ENCODE measurements at regions not wholly inside any gene's neighbourhood (a gene's known extent, or its start where the extent isn't known, plus 50 kb on each side); places are given as distances from the start of the nearest gene placed in this dataset.

DNA sequence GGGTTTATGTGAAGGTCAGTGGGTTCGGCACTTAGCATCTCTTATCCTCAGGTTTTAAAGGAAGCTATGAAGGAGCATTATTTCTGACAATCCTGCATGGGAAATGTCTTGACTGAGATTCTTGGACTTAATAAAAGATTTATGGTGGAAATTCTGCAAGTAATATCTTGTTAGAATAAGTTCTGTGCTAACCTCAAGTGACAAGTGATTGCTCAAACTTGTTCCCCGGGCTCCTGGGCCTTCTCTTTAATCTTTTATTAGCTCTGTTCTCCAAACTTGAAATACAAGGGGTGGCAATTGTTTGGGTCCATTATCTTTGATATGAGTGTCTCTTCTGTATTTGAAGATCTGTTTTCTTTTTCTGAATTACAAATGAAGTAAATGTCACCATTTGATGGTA, 140.6 kb upstream of the CTBP2 start:
- H3K4me3 ChIP-seq (ENCODE audit: low read depth, low read length), result no peak overlapping the region
- H3K79me2 ChIP-seq (ENCODE audit: control insufficient read depth, insufficient read depth, low read length, poor library complexity), result no peaks in the 10 kb centered on the region

DNA sequence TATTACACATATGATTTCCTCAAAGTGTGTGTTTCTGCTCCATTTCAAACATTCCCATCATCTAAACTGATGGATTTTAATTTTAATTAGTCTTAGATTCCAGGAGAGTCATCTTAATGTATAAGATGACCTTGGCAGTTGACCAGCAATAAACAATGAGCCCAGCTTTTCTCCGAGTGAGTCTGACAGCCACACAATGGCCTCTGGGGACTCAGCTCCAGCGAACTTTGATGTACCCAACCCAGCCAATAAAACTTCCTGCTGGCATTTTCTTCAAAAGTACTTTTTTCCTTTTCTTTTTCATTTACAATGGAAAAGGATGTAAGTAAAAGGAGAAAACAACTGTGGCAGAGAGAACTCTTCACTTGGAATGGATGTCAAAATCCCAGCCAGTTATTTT, 139.1 kb upstream of the CTBP2 start:
- Histone ChIP-seq H3K27me3 (ENCODE audit: insufficient read depth, low read length) (no peaks in the 10 kb centered on the region), H2BK5ac (ENCODE audit: low read depth, low read length, poor library complexity) (no peak overlapping the region), H3K9ac (ENCODE audit: low read length) (no peak overlapping the region), H3K4me2 (ENCODE audit: low read length) (no peak overlapping the region), H3K18ac (ENCODE audit: low read length) (no peak overlapping the region), H4K91ac (ENCODE audit: low read depth, low read length) (no peak overlapping the region), H3K79me2 (ENCODE audit: control insufficient read depth, insufficient read depth, low read length, poor library complexity) (no peaks in the 10 kb centered on the region), H2BK12ac (ENCODE audit: low read length) (no peak overlapping the region), H4K12ac (ENCODE audit: low read depth, low read length) (no peak overlapping the region), H3K4me1 (ENCODE audit: control insufficient read depth in 1 of 2, insufficient read depth in 2 of 2, low read length in 2 of 2) (no peaks in the 10 kb centered on the region), H2BK120ac (ENCODE audit: insufficient read depth, low read length, poor library complexity) (no peak overlapping the region), H3K14ac (ENCODE audit: low read length) (no peak overlapping the region), H3K27ac (ENCODE audit: low read depth, low read length) (no peak overlapping the region), H3K36me3 (ENCODE audit: control insufficient read depth in 1 of 2, insufficient read depth in 2 of 2, low read length in 2 of 2) (no peaks in the 10 kb centered on the region), H3K23ac (ENCODE audit: low read length) (no peak overlapping the region), H3K4me3 (ENCODE audit: low read depth, low read length) (no peak overlapping the region), H3K4ac (ENCODE audit: low read depth, low read length) (no peak overlapping the region), H2AFZ (ENCODE audit: insufficient read depth, low read length, poor library complexity) (no peak overlapping the region), H3K9me3 (ENCODE audit: insufficient read depth, low read depth, low read length) (no peaks in the 10 kb centered on the region), H4K8ac (ENCODE audit: low read depth, low read length) (no peak overlapping the region), H3K79me1 (ENCODE audit: low read length) (no peaks in the 10 kb centered on the region), H2AK5ac (ENCODE audit: low read length) (no peak overlapping the region)
- DNase-seq, result no peak
- WGBS (ENCODE audit: extremely low coverage, insufficient coverage, insufficient read length), result no CpG with 5 or more reads among the region's 2 CpGs

More for the DNA sequence above, 140.6 kb upstream of the CTBP2 start:
- Histone ChIP-seq H2BK120ac (ENCODE audit: insufficient read depth, low read length, poor library complexity) (no peak overlapping the region), H3K79me1 (ENCODE audit: low read length) (no peaks in the 10 kb centered on the region), H3K9ac (ENCODE audit: low read length) (no peak overlapping the region), H2AFZ (ENCODE audit: insufficient read depth, low read length, poor library complexity) (no peak overlapping the region), H3K4ac (ENCODE audit: low read depth, low read length) (no peak overlapping the region), H3K23ac (ENCODE audit: low read length) (no peak overlapping the region), H3K14ac (ENCODE audit: low read length) (no peak overlapping the region), H3K4me2 (ENCODE audit: low read length) (no peak overlapping the region), H3K36me3 (ENCODE audit: control insufficient read depth in 1 of 2, insufficient read depth in 2 of 2, low read length in 2 of 2) (no peaks in the 10 kb centered on the region), H4K8ac (ENCODE audit: low read depth, low read length) (no peak overlapping the region), H3K4me1 (ENCODE audit: control insufficient read depth in 1 of 2, insufficient read depth in 2 of 2, low read length in 2 of 2) (no peaks in the 10 kb centered on the region), H2AK5ac (ENCODE audit: low read length) (no peak overlapping the region), H3K18ac (ENCODE audit: low read length) (no peak overlapping the region), H2BK5ac (ENCODE audit: low read depth, low read length, poor library complexity) (no peak overlapping the region), H2BK12ac (ENCODE audit: low read length) (no peak overlapping the region), H3K9me3 (ENCODE audit: insufficient read depth, low read depth, low read length) (no peaks in the 10 kb centered on the region), H4K12ac (ENCODE audit: low read depth, low read length) (no peak overlapping the region), H3K27ac (ENCODE audit: low read depth, low read length) (no peak overlapping the region), H4K91ac (ENCODE audit: low read depth, low read length) (no peak overlapping the region), H3K27me3 (ENCODE audit: insufficient read depth, low read length) (no peaks in the 10 kb centered on the region)
- WGBS (ENCODE audit: extremely low coverage, insufficient coverage, insufficient read length), result no CpG with 5 or more reads among the region's 2 CpGs
- no peak for DNase-seq

DNA sequence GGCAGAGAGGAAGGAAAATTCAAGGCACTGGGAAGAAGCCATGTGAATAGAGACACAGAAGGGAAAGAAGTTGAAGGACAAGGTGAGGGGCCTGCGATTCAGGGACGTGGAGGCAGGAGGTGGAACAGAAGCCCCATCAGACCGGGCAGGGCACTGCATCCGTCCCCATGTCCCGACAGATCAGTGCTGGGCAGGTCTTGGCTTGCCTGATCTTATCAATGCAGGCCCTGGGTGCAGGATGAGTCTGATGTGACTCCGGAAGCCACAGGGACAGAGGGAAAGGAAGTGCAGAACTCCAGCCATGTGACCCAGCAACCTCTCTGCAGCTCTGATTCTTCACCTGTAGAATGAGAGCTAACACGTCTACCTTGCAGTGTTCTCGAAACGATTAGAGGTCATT, 136.2 kb upstream of the CTBP2 start:
- Histone ChIP-seq H3K36me3 (ENCODE audit: control insufficient read depth in 1 of 2, insufficient read depth in 2 of 2, low read length in 2 of 2) (no peaks in the 10 kb centered on the region), H3K23ac (ENCODE audit: low read length) (no peak overlapping the region), H2BK12ac (ENCODE audit: low read length) (no peak overlapping the region), H2AK5ac (ENCODE audit: low read length) (no peak overlapping the region), H3K9ac (ENCODE audit: low read length) (no peak overlapping the region), H2AFZ (ENCODE audit: insufficient read depth, low read length, poor library complexity) (no peak overlapping the region), H4K8ac (ENCODE audit: low read depth, low read length) (no peak overlapping the region), H3K79me2 (ENCODE audit: control insufficient read depth, insufficient read depth, low read length, poor library complexity) (no peaks in the 10 kb centered on the region), H3K79me1 (ENCODE audit: low read length) (no peaks in the 10 kb centered on the region), H3K4me3 (ENCODE audit: low read depth, low read length) (no peak overlapping the region), H3K4me2 (ENCODE audit: low read length) (no peak overlapping the region), H3K18ac (ENCODE audit: low read length) (no peak overlapping the region), H3K4me1 (ENCODE audit: control insufficient read depth in 1 of 2, insufficient read depth in 2 of 2, low read length in 2 of 2) (no peaks in the 10 kb centered on the region), H3K27ac (ENCODE audit: low read depth, low read length) (no peak overlapping the region), H3K14ac (ENCODE audit: low read length) (no peak overlapping the region), H4K91ac (ENCODE audit: low read depth, low read length) (no peak overlapping the region), H3K9me3 (ENCODE audit: insufficient read depth, low read depth, low read length) (no peaks in the 10 kb centered on the region), H4K12ac (ENCODE audit: low read depth, low read length) (no peak overlapping the region), H3K27me3 (ENCODE audit: insufficient read depth, low read length) (no peaks in the 10 kb centered on the region), H2BK120ac (ENCODE audit: insufficient read depth, low read length, poor library complexity) (no peak overlapping the region), H2BK5ac (ENCODE audit: low read depth, low read length, poor library complexity) (no peak overlapping the region), H3K4ac (ENCODE audit: low read depth, low read length) (no peak overlapping the region)
- DNase-seq, result no peak
- WGBS (ENCODE audit: extremely low coverage, insufficient coverage, insufficient read length), result no CpG with 5 or more reads among the region's 9 CpGs

DNA sequence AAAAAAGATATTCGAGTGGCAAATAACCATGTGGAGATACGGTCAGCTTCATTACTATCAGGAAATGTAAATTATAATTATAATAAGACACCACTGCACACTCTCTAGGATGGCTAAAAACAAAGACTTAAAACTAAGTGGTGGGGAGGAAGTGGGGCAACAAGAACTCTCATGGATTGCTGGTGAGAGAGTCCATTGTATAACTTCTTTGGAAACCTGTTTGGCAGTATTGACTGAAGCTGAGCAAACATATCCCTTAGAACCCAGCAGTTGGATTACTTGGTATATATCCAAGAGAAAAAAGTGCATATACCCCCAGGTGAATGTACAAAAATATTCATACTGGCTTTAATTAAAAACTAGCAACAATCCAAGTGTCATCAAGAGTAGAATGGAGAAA, 133.7 kb upstream of the CTBP2 start:
- Histone ChIP-seq H3K9ac (ENCODE audit: low read length) (no peak overlapping the region), H3K23ac (ENCODE audit: low read length) (no peak overlapping the region), H3K79me2 (ENCODE audit: control insufficient read depth, insufficient read depth, low read length, poor library complexity) (no peaks in the 10 kb centered on the region), H2AK5ac (ENCODE audit: low read length) (no peak overlapping the region), H3K4me3 (ENCODE audit: low read depth, low read length) (no peak overlapping the region), H3K27me3 (ENCODE audit: insufficient read depth, low read length) (no peaks in the 10 kb centered on the region), H2AFZ (ENCODE audit: insufficient read depth, low read length, poor library complexity) (no peak overlapping the region), H4K12ac (ENCODE audit: low read depth, low read length) (no peak overlapping the region), H2BK120ac (ENCODE audit: insufficient read depth, low read length, poor library complexity) (no peak overlapping the region), H3K4me1 (ENCODE audit: control insufficient read depth in 1 of 2, insufficient read depth in 2 of 2, low read length in 2 of 2) (no peaks in the 10 kb centered on the region), H3K36me3 (ENCODE audit: control insufficient read depth in 1 of 2, insufficient read depth in 2 of 2, low read length in 2 of 2) (no peaks in the 10 kb centered on the region), H3K9me3 (ENCODE audit: insufficient read depth, low read depth, low read length) (no peaks in the 10 kb centered on the region), H4K8ac (ENCODE audit: low read depth, low read length) (no peak overlapping the region), H3K14ac (ENCODE audit: low read length) (no peak overlapping the region), H3K18ac (ENCODE audit: low read length) (no peak overlapping the region), H3K4me2 (ENCODE audit: low read length) (no peak overlapping the region), H4K91ac (ENCODE audit: low read depth, low read length) (no peak overlapping the region), H2BK12ac (ENCODE audit: low read length) (no peak overlapping the region), H3K79me1 (ENCODE audit: low read length) (no peaks in the 10 kb centered on the region), H3K27ac (ENCODE audit: low read depth, low read length) (no peak overlapping the region), H2BK5ac (ENCODE audit: low read depth, low read length, poor library complexity) (no peak overlapping the region), H3K4ac (ENCODE audit: low read depth, low read length) (no peak overlapping the region)
- no peak for DNase-seq
- WGBS (ENCODE audit: extremely low coverage, insufficient coverage, insufficient read length), result no CpG with 5 or more reads among the region's 2 CpGs
